Ovary (tissue), 7 donors: ENCODE measurements at regions not wholly inside any gene's neighbourhood (a gene's known extent, or its start where the extent isn't known, plus 50 kb on each side); places are given as distances from the start of the nearest gene placed in this dataset.

Experiments used
- DNase-seq, 5 donors: peaks; one replicate each; pipeline ENCODE4 v3.0.0-alpha.2; 2019 to 2020
- H3K27ac ChIP-seq, 2 donors: fragments of 200-600 bp; one replicate each; pipeline versions ENCODE4 v1.5.1 to v1.8.0; 2019 to 2022
- H3K27me3 ChIP-seq: fragments of 200-600 bp; one replicate; pipeline ENCODE4 v1.8.0; 2022
- H3K36me3 ChIP-seq: fragments of 200-600 bp; sonication (generic); one replicate; pipeline ENCODE4 v1.5.1; 2019
- H3K4me1 ChIP-seq: one replicate; pipeline ENCODE4 v1.8.1; 2013; ENCODE audit warnings: mild to moderate bottlenecking, moderate library complexity; ENCODE audit not compliant: insufficient read depth
- H3K4me3 ChIP-seq: fragments of 200-600 bp; sonication (generic); one replicate; pipeline ENCODE4 v1.5.1; 2017
- H3K9me3 ChIP-seq, 2 donors: fragments of 200-600 bp in 1 of 2; sonication (generic) in 1 of 2; one replicate each; pipeline versions ENCODE4 v1.5.1 to v1.8.1; 2013 to 2019; ENCODE audit warnings: mild to moderate bottlenecking in 1 of 2, moderate library complexity in 1 of 2
- EP300 ChIP-seq: sonication (generic); formaldehyde crosslinking; IDR thresholded peaks from one replicate; pipeline ENCODE4 v1.6.1; 2017; ENCODE audit warnings: antibody characterized with exemption
- POLR2A ChIP-seq: fragments of 450-650 bp; IDR thresholded peaks from one replicate; pipeline ENCODE4 v1.6.1; 2017; ENCODE audit warnings: antibody characterized with exemption, mild to moderate bottlenecking, moderate library complexity
- WGBS, 3 donors: extraction: QIAGEN DNeasy Blood & Tissue Kit in 1 of 3; methylation state at CpG; one replicate each; pipeline versions ENCODE4 v1.1.5 to v1.1.7; 2013 to 2017; 5-methylcytosine and 5-hydroxymethylcytosine counted together
- intact Hi-C, 4 donors: fragments of 100-400 bp; cut with DNase I; formaldehyde crosslinking; loops; one replicate each; pipeline versions ENCODE4 v1.11.0 to v1.15.1; 2022 to 2023
- TF ChIP-seq, protein P1 (sequence below), 3 donors: fragments of 450-650 bp in 2 of 3; fragments of 200-600 bp in 1 of 3; IDR thresholded peaks; one replicate each; pipeline versions ENCODE4 v1.5.1 to v1.8.0; 2016 to 2022; ENCODE audit warnings: antibody characterized with exemption in 3 of 3, mild to moderate bottlenecking in 1 of 3
- donor health status: DM: no; HTN: no; CAD: no; lungs with moderate emphysema.
- donor health status: DM: no; HTN: no; CAD: no.
- donor health status: Bipolar disorder and iron deficiency.
- donor health status: DM: no; HTN: no; CAD: no.
- donor health status: DM: yes; HTN: yes; CAD: no.

- intact Hi-C loops, result no loop called here
- TF ChIP-seq, protein P1, sequence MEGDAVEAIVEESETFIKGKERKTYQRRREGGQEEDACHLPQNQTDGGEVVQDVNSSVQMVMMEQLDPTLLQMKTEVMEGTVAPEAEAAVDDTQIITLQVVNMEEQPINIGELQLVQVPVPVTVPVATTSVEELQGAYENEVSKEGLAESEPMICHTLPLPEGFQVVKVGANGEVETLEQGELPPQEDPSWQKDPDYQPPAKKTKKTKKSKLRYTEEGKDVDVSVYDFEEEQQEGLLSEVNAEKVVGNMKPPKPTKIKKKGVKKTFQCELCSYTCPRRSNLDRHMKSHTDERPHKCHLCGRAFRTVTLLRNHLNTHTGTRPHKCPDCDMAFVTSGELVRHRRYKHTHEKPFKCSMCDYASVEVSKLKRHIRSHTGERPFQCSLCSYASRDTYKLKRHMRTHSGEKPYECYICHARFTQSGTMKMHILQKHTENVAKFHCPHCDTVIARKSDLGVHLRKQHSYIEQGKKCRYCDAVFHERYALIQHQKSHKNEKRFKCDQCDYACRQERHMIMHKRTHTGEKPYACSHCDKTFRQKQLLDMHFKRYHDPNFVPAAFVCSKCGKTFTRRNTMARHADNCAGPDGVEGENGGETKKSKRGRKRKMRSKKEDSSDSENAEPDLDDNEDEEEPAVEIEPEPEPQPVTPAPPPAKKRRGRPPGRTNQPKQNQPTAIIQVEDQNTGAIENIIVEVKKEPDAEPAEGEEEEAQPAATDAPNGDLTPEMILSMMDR (IDR thresholded peaks at IDR 0.05), result no peak
- TF ChIP-seq EP300 (no peak), POLR2A (no peak)
- WGBS, 3 donors, result 30 to 36% (median 35%) methylated on average over 4 of the region's 4 CpGs
- H3K4me3 ChIP-seq, result no peak overlapping the region
- no peak overlapping the region for H3K27ac ChIP-seq
- no peaks in the 10 kb centered on the region for H3K9me3 ChIP-seq
- H3K36me3 ChIP-seq, result no peaks in the 10 kb centered on the region
- no peaks in the 10 kb centered on the region for H3K27me3 ChIP-seq
- no peak for DNase-seq
- H3K4me1 ChIP-seq, result no peaks in the 10 kb centered on the region
Observed at GRCh38 chr3:83683937-83684598, 1274.7 kb upstream of the CADM2 start.

DNA sequence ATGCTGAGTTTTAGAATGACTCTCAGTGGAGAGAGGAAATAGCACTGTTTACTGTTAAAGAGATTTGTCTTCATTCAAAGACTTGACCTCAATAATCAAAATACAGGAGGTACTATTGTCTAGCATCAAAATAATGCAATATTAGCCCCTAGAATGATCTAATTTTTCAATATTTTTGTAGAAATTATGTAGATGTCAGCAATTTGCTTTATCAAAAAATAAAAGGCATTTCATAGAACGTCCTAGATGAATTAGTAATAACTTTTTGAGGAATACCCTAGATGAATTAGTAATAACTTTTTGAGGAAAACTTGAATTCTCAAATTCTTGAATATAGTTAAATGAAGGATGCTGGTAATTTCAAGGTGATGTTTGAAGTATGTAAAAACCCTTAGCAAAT lies 1252.1 kb upstream of the CADM2 start:
- TF ChIP-seq EP300 (no peak), POLR2A (no peak)
- WGBS, 3 donors, result 43 to 48% (median 43%) methylated on average over 1 of the region's 1 CpG
- intact Hi-C loops, result no loop called here
- Histone ChIP-seq H3K4me3 (no peak overlapping the region), H3K36me3 (no peaks in the 10 kb centered on the region), H3K27me3 (no peaks in the 10 kb centered on the region), H3K9me3 (no peaks in the 10 kb centered on the region), H3K4me1 (no peaks in the 10 kb centered on the region), H3K27ac (no peak overlapping the region)
- no peak for DNase-seq

GRCh38 chr3:83715307-83715706 lies 1243.5 kb upstream of the CADM2 start:
- H3K36me3 ChIP-seq, result no peaks in the 10 kb centered on the region
- 22 to 27% (median 22%) methylated on average over 5 of the region's 5 CpGs for WGBS, 3 donors
- DNase-seq, result no peak
- no peak overlapping the region for H3K27ac ChIP-seq
- TF ChIP-seq EP300, result no peak
- TF ChIP-seq, protein P1 (IDR thresholded peaks at IDR 0.05), result no peak
- TF ChIP-seq POLR2A, result no peak
- intact Hi-C loops, result no loop called here
- H3K4me3 ChIP-seq, result no peak overlapping the region
- no peaks in the 10 kb centered on the region for H3K9me3 ChIP-seq
- H3K27me3 ChIP-seq, result no peaks in the 10 kb centered on the region
- no peaks in the 10 kb centered on the region for H3K4me1 ChIP-seq

DNA sequence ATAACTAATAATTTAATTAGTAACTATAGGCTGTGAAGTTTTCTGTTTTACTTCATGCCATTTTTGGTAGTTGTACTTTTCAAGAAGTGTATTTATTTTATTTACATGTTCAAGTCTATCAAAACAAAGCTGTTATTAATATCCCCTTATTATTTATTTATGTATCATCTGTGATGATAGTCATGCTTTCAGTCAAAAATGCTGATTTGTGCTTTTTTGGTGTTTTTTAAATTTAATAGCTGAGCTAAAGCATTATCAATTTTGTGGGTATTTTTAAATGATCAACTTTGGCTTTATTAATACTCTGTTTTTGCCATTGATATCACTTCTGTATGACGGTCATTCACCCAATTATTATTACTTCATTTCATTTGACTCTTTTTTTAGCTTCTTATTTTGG lies 1229.2 kb upstream of the CADM2 start:
- H3K27me3 ChIP-seq, result peaks cover 2% of the 10 kb centered on the region
- H3K36me3 ChIP-seq, result no peaks in the 10 kb centered on the region
- no peak overlapping the region for H3K27ac ChIP-seq
- intact Hi-C loops, result no loop called here
- no peak for DNase-seq
- no peak overlapping the region for H3K4me3 ChIP-seq
- H3K4me1 ChIP-seq, result no peaks in the 10 kb centered on the region
- H3K9me3 ChIP-seq, result no peaks in the 10 kb centered on the region
- WGBS, 3 donors, result 58 to 69% (median 68%) methylated on average over 1 of the region's 1 CpG
- no peak for TF ChIP-seq POLR2A
- TF ChIP-seq, protein P1 (IDR thresholded peaks at IDR 0.05), result no peak
- TF ChIP-seq EP300, result no peak

DNA sequence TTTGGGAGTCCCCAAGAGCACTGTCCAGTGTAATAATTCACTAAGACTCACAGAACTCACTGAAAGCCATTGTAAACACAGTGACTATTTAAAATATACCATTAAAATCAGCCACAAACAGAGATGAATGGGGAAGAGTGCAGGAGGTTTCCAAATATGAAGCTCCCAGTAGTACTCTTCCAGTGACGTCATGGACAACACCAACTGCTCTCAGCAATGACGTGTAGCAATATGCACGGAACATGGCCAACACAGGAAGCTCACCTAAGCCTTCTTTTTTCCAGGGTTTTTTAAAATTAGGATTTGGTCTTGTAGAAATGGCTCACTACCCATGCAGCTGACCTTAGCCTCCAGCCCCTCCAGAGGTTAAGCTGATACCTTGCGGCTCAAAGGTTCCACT lies 1224.1 kb upstream of the CADM2 start:
- Histone ChIP-seq H3K36me3 (no peaks in the 10 kb centered on the region), H3K27me3 (no peaks in the 10 kb centered on the region), H3K4me1 (no peaks in the 10 kb centered on the region), H3K4me3 (no peak overlapping the region), H3K9me3 (no peaks in the 10 kb centered on the region), H3K27ac (no peak overlapping the region)
- 83 to 86% (median 83%) methylated on average over 4 of the region's 4 CpGs for WGBS, 3 donors
- intact Hi-C loops, result no loop called here
- TF ChIP-seq POLR2A, result no peak
- TF ChIP-seq EP300, result no peak
- TF ChIP-seq, protein P1 (IDR thresholded peaks at IDR 0.05), result no peak
- no peak for DNase-seq
